HepG2 (cell line): ENCODE measurements at regions not wholly inside any gene's neighbourhood (a gene's known extent, or its start where the extent isn't known, plus 50 kb on each side); places are given as distances from the start of the nearest gene placed in this dataset.

Experiments used
- ATAC-seq: fragments of 200-7000 bp; cut with Tn5 transposase; 3 replicates; pipeline ENCODE4 v1.9.1; 2020; ENCODE audit warnings: mild to moderate bottlenecking, moderate library complexity
- BruUV-seq: library from RNA; stranded (reverse); fragments of 400-500 nt; replicated peaks from 2 replicates; lab custom pipeline; 2021; lab: Mats Ljungman, UMichigan
- CTCF ChIA-PET: fragments of 300-600 bp; formaldehyde crosslinking; extraction: SDS; loops from one replicate; lab custom pipeline; 2021; ENCODE audit warnings: low total read pairs, inconsistent platforms, low intra/inter-chr PET ratio; lab: Yijun Ruan, JAX
- POLR2A ChIA-PET: fragments of 350-600 bp; sonication (Branson Sonifier 250); formaldehyde crosslinking; loops from one replicate; lab custom pipeline; 2020; ENCODE audit warnings: antibody characterized with exemption, inconsistent platforms; lab: Yijun Ruan, JAX
- DNase-seq: peaks from one replicate; pipeline ENCODE4 v3.0.0-alpha.2; 2015; ENCODE audit warnings: low spot score
- FAIRE-seq: peaks from 3 replicates; lab custom pipeline; 2011; peaks lifted over from hg19 to GRCh38; lab: Jason Lieb, UNC
- H2AFZ ChIP-seq: one replicate; pipeline ENCODE4 v1.6.1; 2011; ENCODE audit warnings: low read length, inconsistent platforms
- H3K27ac ChIP-seq: fragments of 300-600 bp; 3 replicates; pipeline ENCODE4 v1.8.0; 2011; ENCODE audit warnings: mixed run types, mild to moderate bottlenecking, mixed read lengths, low read length, inconsistent platforms; ENCODE audit not compliant: insufficient read depth; ENCODE audit errors: extremely low read length
- H3K27me3 ChIP-seq, 2 experiments: fragments of 200-600 bp in 1 of 2; 2 replicates in 1 of 2; 3 replicates in 1 of 2; pipeline versions ENCODE4 v1.6.0 to v1.8.0; 2011; ENCODE audit warnings: low read length in 2 of 2, mild to moderate bottlenecking in 2 of 2, moderate library complexity in 2 of 2, inconsistent platforms in 1 of 2; ENCODE audit not compliant: insufficient read depth in 2 of 2, control insufficient read depth in 1 of 2
- H3K36me3 ChIP-seq, 2 experiments: fragments of 200-600 bp in 1 of 2; replicated peaks in 1 of 2; 2 replicates in 1 of 2; 3 replicates in 1 of 2; pipeline versions ENCODE4 v1.5.1 to v1.8.0; 2011; ENCODE audit warnings: low read length in 2 of 2, inconsistent platforms in 1 of 2; ENCODE audit not compliant: insufficient read depth in 2 of 2, control insufficient read depth in 1 of 2
- H3K4me1 ChIP-seq: 2 replicates; pipeline ENCODE4 v1.5.1; 2012; ENCODE audit warnings: low read length, inconsistent platforms; ENCODE audit not compliant: insufficient read depth
- H3K4me2 ChIP-seq: 2 replicates; pipeline ENCODE4 v1.6.0; 2011; ENCODE audit warnings: low read depth, low read length, inconsistent platforms
- H3K4me3 ChIP-seq, 3 experiments: fragments of 200-600 bp in 1 of 3; sonication (generic), shearing (Covaris generic) in 1 of 3; replicated peaks in 1 of 3; 2 replicates each; pipeline ENCODE4 v1.5.1; 2011 to 2016; ENCODE audit warnings: low read length in 3 of 3, inconsistent platforms in 2 of 3, low read depth in 2 of 3, mild to moderate bottlenecking in 2 of 3, control low read depth in 1 of 3, mixed read lengths in 1 of 3; ENCODE audit not compliant: insufficient read depth in 1 of 3
- H3K79me2 ChIP-seq: one replicate; pipeline ENCODE4 v1.6.1; 2011; ENCODE audit warnings: low read length, inconsistent platforms; ENCODE audit not compliant: insufficient read depth
- H3K9ac ChIP-seq: 2 replicates; pipeline ENCODE4 v1.6.0; 2011; ENCODE audit warnings: mild to moderate bottlenecking, low read depth, low read length, inconsistent platforms; ENCODE audit not compliant: insufficient read depth
- H3K9me3 ChIP-seq: 2 replicates; pipeline ENCODE4 v1.5.1; 2012; ENCODE audit warnings: mild to moderate bottlenecking, low read length
- H4K20me1 ChIP-seq: 2 replicates; pipeline ENCODE4 v1.6.0; 2011; ENCODE audit warnings: inconsistent platforms, mild to moderate bottlenecking, low read length, moderate library complexity; ENCODE audit not compliant: insufficient read depth
- DR1 ChIP-seq: sonication (generic); formaldehyde crosslinking; IDR thresholded peaks from 2 replicates; pipeline ENCODE4 v1.8.0; 2021; ENCODE audit warnings: mild to moderate bottlenecking, missing genetic modification reagents, inconsistent platforms
- FOXP1 ChIP-seq, 2 experiments: fragments of 450-650 bp in 1 of 2; IDR thresholded peaks; 2 replicates each; pipeline ENCODE4 v1.6.1; 2017 to 2018; ENCODE audit warnings: antibody characterized with exemption in 1 of 2
- KLF12 ChIP-seq: sonication (generic); formaldehyde crosslinking; IDR thresholded peaks from 2 replicates; pipeline ENCODE4 v1.4.0; 2020; ENCODE audit warnings: missing genetic modification reagents, borderline replicate concordance
- MEIS1 ChIP-seq: sonication (generic); formaldehyde crosslinking; IDR thresholded peaks from 2 replicates; pipeline ENCODE4 v1.9.0; 2021; ENCODE audit warnings: mild to moderate bottlenecking, missing genetic modification reagents, moderate library complexity, borderline replicate concordance
- MTA3 ChIP-seq: sonication (generic); formaldehyde crosslinking; IDR thresholded peaks from 2 replicates; pipeline ENCODE4 v1.4.0; 2020; ENCODE audit warnings: missing genetic modification reagents
- NBN ChIP-seq: fragments of 450-650 bp; conservative IDR thresholded peaks from 2 replicates; pipeline ENCODE4 v1.6.1; 2017
- PHF20 ChIP-seq: sonication (generic); formaldehyde crosslinking; IDR thresholded peaks from 2 replicates; pipeline ENCODE4 v1.5.0; 2020; ENCODE audit warnings: mild to moderate bottlenecking, missing genetic modification reagents
- REL ChIP-seq: sonication (generic); formaldehyde crosslinking; conservative IDR thresholded peaks from 2 replicates; pipeline ENCODE4 v1.8.0; 2022; ENCODE audit warnings: mild to moderate bottlenecking, missing genetic modification reagents, moderate library complexity
- RORA ChIP-seq: sonication (generic); formaldehyde crosslinking; IDR thresholded peaks from 2 replicates; pipeline ENCODE4 v1.5.0; 2020; ENCODE audit warnings: mild to moderate bottlenecking, missing genetic modification reagents, moderate library complexity
- SNAI1 ChIP-seq: sonication (generic); formaldehyde crosslinking; IDR thresholded peaks from 2 replicates; pipeline ENCODE4 v1.5.0; 2020; ENCODE audit warnings: mild to moderate bottlenecking, missing genetic modification reagents, borderline replicate concordance
- TEAD3 ChIP-seq: optimal IDR thresholded peaks from 2 replicates; pipeline ENCODE3; 2016; ENCODE audit warnings: borderline replicate concordance
- ZBTB42 ChIP-seq: sonication (generic); formaldehyde crosslinking; IDR thresholded peaks from 2 replicates; pipeline ENCODE4 v1.5.0; 2020; ENCODE audit warnings: mild to moderate bottlenecking, missing genetic modification reagents
- ZMYM2 ChIP-seq: sonication (generic); formaldehyde crosslinking; IDR thresholded peaks from 2 replicates; pipeline ENCODE4 v1.8.0; 2022; ENCODE audit warnings: mild to moderate bottlenecking, missing genetic modification reagents
- ZNF343 ChIP-seq: sonication (generic); formaldehyde crosslinking; IDR thresholded peaks from 2 replicates; pipeline ENCODE4 v1.4.0; 2020; ENCODE audit warnings: mild to moderate bottlenecking, missing genetic modification reagents
- WGBS: methylation state at CpG from one replicate; pipeline ENCODE4 v1.1.6; 2017; ENCODE audit warnings: low lambda C conversion rate; 5-methylcytosine and 5-hydroxymethylcytosine counted together
- in situ Hi-C: cut with HindIII; loops from 2 replicates; pipeline ENCODE4 v1.10.0; 2017; ENCODE audit warnings: low pct_unique_long_range_greater_than_20kb; ENCODE audit not compliant: extremely low pct_ligation_motif_present
- intact Hi-C: fragments of 100-400 bp; cut with micrococcal nuclease; formaldehyde crosslinking; loops from one replicate; pipeline ENCODE4 v1.10.0; 2022; ENCODE audit not compliant: unreplicated experiment
- TF ChIP-seq, protein P1 (sequence below): sonication (generic); formaldehyde crosslinking; IDR thresholded peaks from 2 replicates; pipeline ENCODE4 v1.9.0; 2021; ENCODE audit warnings: mild to moderate bottlenecking, missing genetic modification reagents
- TF ChIP-seq, protein P2 (sequence below): sonication (generic); formaldehyde crosslinking; IDR thresholded peaks from 2 replicates; pipeline ENCODE4 v1.8.1; 2023; ENCODE audit warnings: mild to moderate bottlenecking, missing genetic modification reagents, borderline replicate concordance
- TF ChIP-seq, protein P3 (sequence below): sonication (generic); formaldehyde crosslinking; IDR thresholded peaks from 2 replicates; pipeline ENCODE4 v1.5.0; 2020; ENCODE audit warnings: mild to moderate bottlenecking, missing genetic modification reagents

DNA sequence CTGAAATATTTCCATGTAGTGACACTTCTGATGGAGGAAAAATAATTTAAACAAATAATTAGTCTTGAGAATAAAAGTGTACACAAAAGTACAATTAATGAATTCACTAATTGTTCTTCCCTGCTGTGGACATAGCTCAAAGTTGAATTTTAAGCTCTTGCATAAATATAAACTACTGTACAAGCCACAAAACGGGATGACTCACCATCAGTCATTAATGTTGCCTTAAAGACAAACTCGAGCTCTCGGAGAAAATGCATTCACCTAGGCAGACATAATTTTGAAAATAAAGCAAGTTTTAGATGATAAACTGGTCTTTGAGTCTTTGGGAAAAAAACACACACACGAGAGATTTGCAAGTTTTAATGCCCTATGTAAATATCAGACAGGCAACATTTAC is 436.4 kb downstream of the ZNF521 start (continued):
- TF ChIP-seq, protein P1, sequence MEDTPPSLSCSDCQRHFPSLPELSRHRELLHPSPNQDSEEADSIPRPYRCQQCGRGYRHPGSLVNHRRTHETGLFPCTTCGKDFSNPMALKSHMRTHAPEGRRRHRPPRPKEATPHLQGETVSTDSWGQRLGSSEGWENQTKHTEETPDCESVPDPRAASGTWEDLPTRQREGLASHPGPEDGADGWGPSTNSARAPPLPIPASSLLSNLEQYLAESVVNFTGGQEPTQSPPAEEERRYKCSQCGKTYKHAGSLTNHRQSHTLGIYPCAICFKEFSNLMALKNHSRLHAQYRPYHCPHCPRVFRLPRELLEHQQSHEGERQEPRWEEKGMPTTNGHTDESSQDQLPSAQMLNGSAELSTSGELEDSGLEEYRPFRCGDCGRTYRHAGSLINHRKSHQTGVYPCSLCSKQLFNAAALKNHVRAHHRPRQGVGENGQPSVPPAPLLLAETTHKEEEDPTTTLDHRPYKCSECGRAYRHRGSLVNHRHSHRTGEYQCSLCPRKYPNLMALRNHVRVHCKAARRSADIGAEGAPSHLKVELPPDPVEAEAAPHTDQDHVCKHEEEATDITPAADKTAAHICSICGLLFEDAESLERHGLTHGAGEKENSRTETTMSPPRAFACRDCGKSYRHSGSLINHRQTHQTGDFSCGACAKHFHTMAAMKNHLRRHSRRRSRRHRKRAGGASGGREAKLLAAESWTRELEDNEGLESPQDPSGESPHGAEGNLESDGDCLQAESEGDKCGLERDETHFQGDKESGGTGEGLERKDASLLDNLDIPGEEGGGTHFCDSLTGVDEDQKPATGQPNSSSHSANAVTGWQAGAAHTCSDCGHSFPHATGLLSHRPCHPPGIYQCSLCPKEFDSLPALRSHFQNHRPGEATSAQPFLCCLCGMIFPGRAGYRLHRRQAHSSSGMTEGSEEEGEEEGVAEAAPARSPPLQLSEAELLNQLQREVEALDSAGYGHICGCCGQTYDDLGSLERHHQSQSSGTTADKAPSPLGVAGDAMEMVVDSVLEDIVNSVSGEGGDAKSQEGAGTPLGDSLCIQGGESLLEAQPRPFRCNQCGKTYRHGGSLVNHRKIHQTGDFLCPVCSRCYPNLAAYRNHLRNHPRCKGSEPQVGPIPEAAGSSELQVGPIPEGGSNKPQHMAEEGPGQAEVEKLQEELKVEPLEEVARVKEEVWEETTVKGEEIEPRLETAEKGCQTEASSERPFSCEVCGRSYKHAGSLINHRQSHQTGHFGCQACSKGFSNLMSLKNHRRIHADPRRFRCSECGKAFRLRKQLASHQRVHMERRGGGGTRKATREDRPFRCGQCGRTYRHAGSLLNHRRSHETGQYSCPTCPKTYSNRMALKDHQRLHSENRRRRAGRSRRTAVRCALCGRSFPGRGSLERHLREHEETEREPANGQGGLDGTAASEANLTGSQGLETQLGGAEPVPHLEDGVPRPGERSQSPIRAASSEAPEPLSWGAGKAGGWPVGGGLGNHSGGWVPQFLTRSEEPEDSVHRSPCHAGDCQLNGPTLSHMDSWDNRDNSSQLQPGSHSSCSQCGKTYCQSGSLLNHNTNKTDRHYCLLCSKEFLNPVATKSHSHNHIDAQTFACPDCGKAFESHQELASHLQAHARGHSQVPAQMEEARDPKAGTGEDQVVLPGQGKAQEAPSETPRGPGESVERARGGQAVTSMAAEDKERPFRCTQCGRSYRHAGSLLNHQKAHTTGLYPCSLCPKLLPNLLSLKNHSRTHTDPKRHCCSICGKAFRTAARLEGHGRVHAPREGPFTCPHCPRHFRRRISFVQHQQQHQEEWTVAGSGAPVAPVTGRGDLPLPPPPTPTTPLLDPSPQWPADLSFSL (CRISPR knock-in tag), result no peak
- no peak for TF ChIP-seq MEIS1 (CRISPR knock-in tag)
- no peak for TF ChIP-seq KLF12 (CRISPR knock-in tag)
- TF ChIP-seq, protein P2, sequence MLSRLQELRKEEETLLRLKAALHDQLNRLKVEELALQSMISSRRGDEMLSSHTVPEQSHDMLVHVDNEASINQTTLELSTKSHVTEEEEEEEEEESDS (CRISPR knock-in tag), result no peak
- no peak for TF ChIP-seq SNAI1 (CRISPR knock-in tag)

DNA sequence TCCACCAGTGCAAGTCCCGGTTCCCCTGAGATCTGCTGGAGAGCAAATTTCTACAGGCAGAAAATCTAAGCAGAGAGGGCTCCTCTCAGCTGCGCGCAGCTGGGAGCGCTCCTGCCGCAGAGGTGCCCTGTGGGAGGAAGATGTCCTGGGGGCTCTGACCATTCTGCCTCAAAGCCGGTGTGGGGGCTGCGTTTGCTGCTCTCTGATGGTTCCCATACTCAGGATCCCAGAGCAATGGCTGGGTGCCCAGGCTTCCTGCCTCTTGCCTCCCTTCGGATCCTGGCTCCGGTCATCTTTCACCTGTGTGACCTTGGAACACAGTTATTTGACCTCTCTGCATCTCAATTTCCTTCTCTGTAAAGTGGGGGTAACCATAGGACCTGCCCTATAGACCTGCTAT is 434.2 kb downstream of the ZNF521 start:
- BruUV-seq, result no TSS peak
- no peak overlapping the region for H2AFZ ChIP-seq
- no peak overlapping the region for H3K4me3 ChIP-seq
- intact Hi-C loops, result no loop called here
- in situ Hi-C loops, result no loop called here
- CTCF ChIA-PET, result no interaction called here
- H3K36me3 ChIP-seq, result no peaks in the 10 kb centered on the region
- H4K20me1 ChIP-seq, result no peaks in the 10 kb centered on the region
- H3K4me1 ChIP-seq, result no peaks in the 10 kb centered on the region
- H3K9me3 ChIP-seq, result no peaks in the 10 kb centered on the region
- H3K9ac ChIP-seq, result no peak overlapping the region
- H3K27me3 ChIP-seq, result peaks cover 0 to 6% of the 10 kb centered on the region in 2 experiments; a peak in 2 of 5 replicates
- POLR2A ChIA-PET, result no interaction called here
- H3K27ac ChIP-seq, result no peak overlapping the region
- FAIRE-seq (no peak), DNase-seq (no peak), ATAC-seq (no peak)
- no peaks in the 10 kb centered on the region for H3K79me2 ChIP-seq
- no peak overlapping the region for H3K4me2 ChIP-seq
- WGBS, result 60% methylated on average over 7 of the region's 9 CpGs
- TF ChIP-seq FOXP1 (IDR thresholded peaks at IDR 0.05) (no peak), FOXP1 (CRISPR knock-in tag; IDR thresholded peaks at IDR 0.05) (no peak), TEAD3 (no peak), DR1 (CRISPR knock-in tag) (no peak), ZMYM2 (CRISPR knock-in tag) (no peak), ZBTB42 (CRISPR knock-in tag) (no peak), REL (CRISPR knock-in tag) (no peak), ZNF343 (no peak), NBN (no peak), PHF20 (CRISPR knock-in tag) (no peak), RORA (no peak), MTA3 (no peak)
- TF ChIP-seq, protein P3, sequence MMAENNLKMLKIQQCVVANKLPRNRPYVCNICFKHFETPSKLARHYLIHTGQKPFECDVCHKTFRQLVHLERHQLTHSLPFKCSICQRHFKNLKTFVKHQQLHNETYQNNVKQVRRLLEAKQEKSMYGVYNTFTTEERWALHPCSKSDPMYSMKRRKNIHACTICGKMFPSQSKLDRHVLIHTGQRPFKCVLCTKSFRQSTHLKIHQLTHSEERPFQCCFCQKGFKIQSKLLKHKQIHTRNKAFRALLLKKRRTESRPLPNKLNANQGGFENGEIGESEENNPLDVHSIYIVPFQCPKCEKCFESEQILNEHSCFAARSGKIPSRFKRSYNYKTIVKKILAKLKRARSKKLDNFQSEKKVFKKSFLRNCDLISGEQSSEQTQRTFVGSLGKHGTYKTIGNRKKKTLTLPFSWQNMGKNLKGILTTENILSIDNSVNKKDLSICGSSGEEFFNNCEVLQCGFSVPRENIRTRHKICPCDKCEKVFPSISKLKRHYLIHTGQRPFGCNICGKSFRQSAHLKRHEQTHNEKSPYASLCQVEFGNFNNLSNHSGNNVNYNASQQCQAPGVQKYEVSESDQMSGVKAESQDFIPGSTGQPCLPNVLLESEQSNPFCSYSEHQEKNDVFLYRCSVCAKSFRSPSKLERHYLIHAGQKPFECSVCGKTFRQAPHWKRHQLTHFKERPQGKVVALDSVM (CRISPR knock-in tag), result no peak
